ENCODE measurements at regions not wholly inside any gene's neighbourhood (a gene's known extent, or its start where the extent isn't known, plus 50 kb on each side); places are given as distances from the start of the nearest gene placed in this dataset.
"Not testable (repeated sequence)": the region's sequence is repeated elsewhere in the genome, so short reads cannot be mapped to it uniquely, and the experiment has no call there.

DNA sequence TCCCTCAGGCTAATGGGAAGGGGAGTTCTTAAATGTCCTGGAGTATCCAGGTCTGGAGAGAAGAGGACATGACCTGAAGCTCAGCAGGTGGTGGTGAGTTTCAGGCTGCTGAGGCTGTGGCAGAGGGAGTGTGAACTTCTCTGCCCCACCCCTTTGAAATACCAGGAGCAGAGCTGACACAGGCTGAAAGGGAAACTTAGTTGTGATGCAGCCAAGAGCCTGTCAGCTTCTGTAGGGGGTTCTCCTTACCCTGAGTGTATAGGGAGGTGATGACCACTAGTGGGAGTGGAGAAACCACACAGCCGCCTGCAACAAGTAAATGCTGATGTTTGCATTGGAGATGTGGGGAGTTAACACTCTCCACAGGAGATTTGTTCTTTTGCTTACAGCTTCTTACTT lies 152.3 kb downstream of the FCRL5 start:
- no CpG with 5 or more reads among the region's 1 CpG for WGBS (ENCODE audit: insufficient coverage)
- Histone ChIP-seq H3K27ac (ENCODE audit: low read length) (no peak overlapping the region), H3K4me1 (ENCODE audit: control insufficient read depth, insufficient read depth, low read length) (no peaks in the 10 kb centered on the region), H3K9me3 (replicated peaks; ENCODE audit: control insufficient read depth, low read depth, low read length) (no peaks in the 10 kb centered on the region), H3K4me3 (ENCODE audit: low read length) (no peak overlapping the region), H3K27me3 (ENCODE audit: control insufficient read depth, insufficient read depth, low read length) (no peaks in the 10 kb centered on the region), H3K36me3 (ENCODE audit: control insufficient read depth, insufficient read depth, low read length) (no peaks in the 10 kb centered on the region)
- no peak for DNase-seq

DNA sequence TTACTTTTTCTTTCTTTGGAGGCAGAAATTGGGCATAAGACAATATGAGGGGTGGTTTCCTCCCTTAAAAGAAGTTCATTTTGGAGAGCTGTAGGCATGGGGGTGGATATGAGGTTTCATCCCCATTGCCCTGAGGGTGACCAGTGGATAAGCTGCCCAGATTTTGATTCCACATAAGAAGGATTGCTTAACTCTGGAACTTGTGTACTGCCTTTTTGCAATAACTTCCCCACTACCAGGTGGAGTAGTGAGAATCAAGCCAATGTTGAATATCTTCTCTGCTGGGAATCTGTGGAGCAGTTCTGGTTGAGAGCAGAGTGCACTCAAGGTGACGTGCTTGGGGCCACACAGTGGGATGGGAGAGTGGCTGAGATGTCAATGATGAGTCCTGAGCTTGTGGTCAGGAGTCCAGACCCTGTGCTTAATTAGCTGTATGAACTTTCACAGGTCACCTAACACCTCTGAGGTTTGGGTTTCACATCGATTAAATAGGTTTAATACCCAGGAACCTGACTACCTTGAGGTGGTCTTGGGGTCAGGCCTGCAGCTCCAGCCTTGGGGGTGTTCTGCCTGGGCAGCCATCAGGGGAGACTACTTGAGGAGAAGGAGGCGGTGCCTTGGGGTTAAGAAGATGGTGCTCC lies 152.9 kb downstream of the FCRL5 start:
- Histone ChIP-seq H3K27me3 (ENCODE audit: control insufficient read depth, insufficient read depth, low read length) (no peaks in the 10 kb centered on the region), H3K4me3 (ENCODE audit: low read length) (no peak overlapping the region), H3K9me3 (replicated peaks; ENCODE audit: control insufficient read depth, low read depth, low read length) (no peaks in the 10 kb centered on the region), H3K4me1 (ENCODE audit: control insufficient read depth, insufficient read depth, low read length) (no peaks in the 10 kb centered on the region), H3K36me3 (ENCODE audit: control insufficient read depth, insufficient read depth, low read length) (no peaks in the 10 kb centered on the region), H3K27ac (ENCODE audit: low read length) (no peak overlapping the region)
- WGBS (ENCODE audit: insufficient coverage) = 60% methylated on average over 1 of the region's 3 CpGs
- DNase-seq = no peak

DNA sequence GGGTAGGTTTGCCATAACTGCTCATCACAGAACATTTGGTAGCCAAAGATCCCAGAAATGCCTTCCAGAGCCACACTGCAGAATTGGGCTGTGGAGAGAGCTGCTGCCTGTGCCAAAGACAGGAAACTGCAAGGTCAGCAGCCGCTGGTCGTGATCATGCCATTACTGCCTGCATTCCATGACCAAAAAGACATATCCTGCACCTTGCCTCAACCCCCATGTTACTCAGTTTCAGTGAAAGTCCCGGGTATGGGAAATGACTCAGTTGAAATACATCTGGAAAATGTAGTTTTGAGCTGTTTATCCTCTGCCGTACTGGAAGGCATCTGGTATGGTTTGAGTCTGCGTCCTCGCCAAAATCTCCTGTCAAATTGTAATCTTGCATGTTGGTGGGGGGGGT lies 161.7 kb downstream of the FCRL5 start:
- Histone ChIP-seq H3K36me3 (ENCODE audit: control insufficient read depth, insufficient read depth, low read length) (no peaks in the 10 kb centered on the region), H3K4me1 (ENCODE audit: control insufficient read depth, insufficient read depth, low read length) (no peaks in the 10 kb centered on the region), H3K27me3 (ENCODE audit: control insufficient read depth, insufficient read depth, low read length) (no peaks in the 10 kb centered on the region), H3K9me3 (replicated peaks; ENCODE audit: control insufficient read depth, low read depth, low read length) (no peaks in the 10 kb centered on the region), H3K27ac (ENCODE audit: low read length) (no peak overlapping the region), H3K4me3 (ENCODE audit: low read length) (no peak overlapping the region)
- WGBS (ENCODE audit: insufficient coverage) = 21% methylated on average over 3 of the region's 6 CpGs
- DNase-seq = no peak

DNA sequence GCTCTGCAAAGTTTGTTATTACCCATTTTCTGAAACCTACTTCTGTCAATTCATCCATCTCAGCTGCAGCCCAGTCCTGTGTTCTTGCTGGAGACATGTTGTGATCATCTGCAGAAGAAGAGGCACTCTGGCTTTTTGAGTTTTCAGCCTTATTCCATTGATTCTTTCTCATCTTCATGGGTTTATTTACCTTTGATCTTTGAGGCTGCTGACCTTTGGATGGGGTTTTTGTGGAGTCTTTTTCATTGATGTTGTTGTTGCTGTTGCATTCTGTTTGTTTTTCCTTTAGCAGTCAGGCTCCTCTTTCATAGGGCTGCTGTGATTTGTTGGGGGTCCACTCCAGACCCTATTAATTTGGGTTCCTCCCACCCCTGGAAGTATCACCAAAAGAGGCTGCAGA lies 164.3 kb downstream of the FCRL5 start:
- Histone ChIP-seq H3K9me3 (replicated peaks; ENCODE audit: control insufficient read depth, low read depth, low read length) (no peaks in the 10 kb centered on the region), H3K36me3 (ENCODE audit: control insufficient read depth, insufficient read depth, low read length) (no peaks in the 10 kb centered on the region), H3K27me3 (ENCODE audit: control insufficient read depth, insufficient read depth, low read length) (no peaks in the 10 kb centered on the region), H3K4me1 (ENCODE audit: control insufficient read depth, insufficient read depth, low read length) (no peaks in the 10 kb centered on the region), H3K4me3 (ENCODE audit: low read length) (no peak overlapping the region), H3K27ac (ENCODE audit: low read length) (no peak overlapping the region)
- no peak for DNase-seq

GRCh38 chr1:157384258-157384657 lies 168.1 kb downstream of the FCRL5 start:
- Histone ChIP-seq H3K27ac (ENCODE audit: low read length) (no peak overlapping the region), H3K4me3 (ENCODE audit: low read length) (no peak overlapping the region), H3K9me3 (replicated peaks; ENCODE audit: control insufficient read depth, low read depth, low read length) (no peaks in the 10 kb centered on the region), H3K27me3 (ENCODE audit: control insufficient read depth, insufficient read depth, low read length) (peaks cover 2% of the 10 kb centered on the region), H3K4me1 (ENCODE audit: control insufficient read depth, insufficient read depth, low read length) (no peaks in the 10 kb centered on the region), H3K36me3 (ENCODE audit: control insufficient read depth, insufficient read depth, low read length) (no peaks in the 10 kb centered on the region)
- WGBS (ENCODE audit: insufficient coverage) = no CpG with 5 or more reads among the region's 2 CpGs
- DNase-seq = no peak

GRCh38 chr1:157382351-157382750 lies 170.0 kb downstream of the FCRL5 start:
- Histone ChIP-seq H3K9me3 (replicated peaks; ENCODE audit: control insufficient read depth, low read depth, low read length) (no peaks in the 10 kb centered on the region), H3K27me3 (ENCODE audit: control insufficient read depth, insufficient read depth, low read length) (peaks cover 2% of the 10 kb centered on the region), H3K36me3 (ENCODE audit: control insufficient read depth, insufficient read depth, low read length) (no peaks in the 10 kb centered on the region), H3K27ac (ENCODE audit: low read length) (no peak overlapping the region), H3K4me1 (ENCODE audit: control insufficient read depth, insufficient read depth, low read length) (no peaks in the 10 kb centered on the region), H3K4me3 (ENCODE audit: low read length) (no peak overlapping the region)
- no CpG with 5 or more reads among the region's 1 CpG for WGBS (ENCODE audit: insufficient coverage)
- DNase-seq = no peak

GRCh38 chr1:157380523-157380922 lies 171.8 kb downstream of the FCRL5 start:
- H3K9me3 ChIP-seq (replicated peaks; ENCODE audit: control insufficient read depth, low read depth, low read length) = no peaks in the 10 kb centered on the region
- no peaks in the 10 kb centered on the region for H3K4me1 ChIP-seq (ENCODE audit: control insufficient read depth, insufficient read depth, low read length)
- no peak overlapping the region for H3K4me3 ChIP-seq (ENCODE audit: low read length)
- H3K27me3 ChIP-seq (ENCODE audit: control insufficient read depth, insufficient read depth, low read length) = peaks cover 2% of the 10 kb centered on the region
- no peaks in the 10 kb centered on the region for H3K36me3 ChIP-seq (ENCODE audit: control insufficient read depth, insufficient read depth, low read length)
- whole genome bisulfite sequencing (ENCODE audit: insufficient coverage) = 75% methylated on average over 3 of the region's 6 CpGs
- H3K27ac ChIP-seq (ENCODE audit: low read length) = no peak overlapping the region
- no peak for DNase-seq

GRCh38 chr1:157377280-157377713 lies 175.0 kb downstream of the FCRL5 start:
- not testable (repeated sequence) for DNase-seq; H3K27me3 ChIP-seq (ENCODE audit: control insufficient read depth, insufficient read depth, low read length)

GRCh38 chr1:157376681-157377080 lies 175.6 kb downstream of the FCRL5 start:
- H3K36me3 ChIP-seq (ENCODE audit: control insufficient read depth, insufficient read depth, low read length) = no peaks in the 10 kb centered on the region
- DNase-seq = no peak
- H3K27ac ChIP-seq (ENCODE audit: low read length) = no peak overlapping the region
- peaks cover 2% of the 10 kb centered on the region for H3K27me3 ChIP-seq (ENCODE audit: control insufficient read depth, insufficient read depth, low read length)
- no peak overlapping the region for H3K4me3 ChIP-seq (ENCODE audit: low read length)
- H3K4me1 ChIP-seq (ENCODE audit: control insufficient read depth, insufficient read depth, low read length) = no peaks in the 10 kb centered on the region
- H3K9me3 ChIP-seq (replicated peaks; ENCODE audit: control insufficient read depth, low read depth, low read length) = no peaks in the 10 kb centered on the region
- WGBS (ENCODE audit: insufficient coverage) = 29% methylated on average over 1 of the region's 2 CpGs

More at GRCh38 chr1:157377280-157377713, 175.0 kb downstream of the FCRL5 start:
- WGBS (ENCODE audit: insufficient coverage) = 70% methylated on average over 3 of the region's 8 CpGs
- not testable (repeated sequence) for H3K36me3 ChIP-seq (ENCODE audit: control insufficient read depth, insufficient read depth, low read length); H3K27ac ChIP-seq (ENCODE audit: low read length); H3K9me3 ChIP-seq (replicated peaks; ENCODE audit: control insufficient read depth, low read depth, low read length); H3K4me3 ChIP-seq (ENCODE audit: low read length); H3K4me1 ChIP-seq (ENCODE audit: control insufficient read depth, insufficient read depth, low read length)

DNA sequence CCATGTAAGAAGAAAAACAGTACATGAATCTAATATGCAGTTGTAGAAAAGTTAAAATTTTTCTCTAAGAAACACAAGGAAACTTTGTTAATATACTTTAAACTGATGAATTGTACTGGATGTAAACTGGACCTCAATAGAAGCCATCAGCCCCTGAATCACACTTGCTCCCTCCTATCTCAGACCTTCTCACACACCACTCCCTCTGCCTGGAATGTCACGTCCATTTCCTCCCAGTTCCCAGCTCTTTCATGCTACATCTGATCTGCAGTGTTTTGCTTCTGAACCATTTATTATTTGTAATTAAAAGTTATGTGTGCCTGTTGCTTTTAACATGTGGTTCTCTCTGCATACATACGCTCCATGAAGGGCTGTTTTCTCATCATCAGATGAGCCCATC lies 180.0 kb downstream of the FCRL5 start:
- H3K4me3 ChIP-seq (ENCODE audit: low read length); H3K4me1 ChIP-seq (ENCODE audit: control insufficient read depth, insufficient read depth, low read length); H3K9me3 ChIP-seq (replicated peaks; ENCODE audit: control insufficient read depth, low read depth, low read length); DNase-seq; H3K27me3 ChIP-seq (ENCODE audit: control insufficient read depth, insufficient read depth, low read length); H3K36me3 ChIP-seq (ENCODE audit: control insufficient read depth, insufficient read depth, low read length); H3K27ac ChIP-seq (ENCODE audit: low read length): not testable (repeated sequence)
- WGBS (ENCODE audit: insufficient coverage) = 80% methylated on average over 1 of the region's 2 CpGs

- H3K4me1 ChIP-seq (ENCODE audit: control insufficient read depth, insufficient read depth, low read length) = no peaks in the 10 kb centered on the region
- H3K27ac ChIP-seq (ENCODE audit: low read length) = no peak overlapping the region
- no CpG with 5 or more reads among the region's 3 CpGs for WGBS (ENCODE audit: insufficient coverage)
- DNase-seq = no peak
- H3K4me3 ChIP-seq (ENCODE audit: low read length) = no peak overlapping the region
- H3K27me3 ChIP-seq (ENCODE audit: control insufficient read depth, insufficient read depth, low read length) = no peaks in the 10 kb centered on the region
- H3K9me3 ChIP-seq (replicated peaks; ENCODE audit: control insufficient read depth, low read depth, low read length) = no peaks in the 10 kb centered on the region
- H3K36me3 ChIP-seq (ENCODE audit: control insufficient read depth, insufficient read depth, low read length) = no peaks in the 10 kb centered on the region
Observed at GRCh38 chr1:157371826-157372225, 180.5 kb downstream of the FCRL5 start.
